Jurkat, Clone E6-1 (cell line): ENCODE measurements at regions not wholly inside any gene's neighbourhood (a gene's known extent, or its start where the extent isn't known, plus 50 kb on each side); places are given as distances from the start of the nearest gene placed in this dataset.
"Not testable (repeated sequence)": the region's sequence is repeated elsewhere in the genome, so short reads cannot be mapped to it uniquely, and the experiment has no call there.

Source experiments
- DNase-seq: peaks from one replicate; pipeline ENCODE4 v3.0.0-alpha.2; 2011; ENCODE audit warnings: low read depth, low spot score
- H3K4me3 ChIP-seq: 2 replicates; pipeline ENCODE4 v1.5.1; 2011; ENCODE audit warnings: mild to moderate bottlenecking, low read length, control low read depth, moderate library complexity

DNA sequence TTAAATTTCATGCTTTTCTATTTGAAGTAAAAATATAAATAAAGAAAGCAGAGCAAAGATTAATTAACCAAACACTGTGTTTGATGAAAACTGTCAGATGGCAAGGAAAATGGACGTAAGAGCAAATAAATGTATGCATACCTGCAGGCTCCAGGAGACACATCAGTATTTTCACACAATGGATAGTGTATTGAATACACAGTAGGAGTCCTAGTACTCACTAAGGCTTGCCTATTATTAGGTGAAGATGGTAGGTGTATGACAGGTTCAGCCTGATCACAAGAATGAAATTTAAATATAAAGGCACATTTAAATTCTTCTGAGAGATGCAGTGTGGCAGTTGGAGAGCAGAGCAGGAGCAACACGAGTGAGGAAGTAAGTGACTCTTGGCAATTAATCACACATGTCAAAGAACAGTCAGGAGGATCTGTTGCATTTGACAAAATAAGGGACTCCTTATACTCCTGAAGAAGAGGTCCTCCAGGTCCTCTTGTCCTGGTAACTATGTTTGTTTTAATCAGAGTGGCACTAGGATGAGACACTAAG lies 106.0 kb upstream of the NDST4 start:
- H3K4me3 ChIP-seq = no peak overlapping the region
- no peak for DNase-seq

DNA sequence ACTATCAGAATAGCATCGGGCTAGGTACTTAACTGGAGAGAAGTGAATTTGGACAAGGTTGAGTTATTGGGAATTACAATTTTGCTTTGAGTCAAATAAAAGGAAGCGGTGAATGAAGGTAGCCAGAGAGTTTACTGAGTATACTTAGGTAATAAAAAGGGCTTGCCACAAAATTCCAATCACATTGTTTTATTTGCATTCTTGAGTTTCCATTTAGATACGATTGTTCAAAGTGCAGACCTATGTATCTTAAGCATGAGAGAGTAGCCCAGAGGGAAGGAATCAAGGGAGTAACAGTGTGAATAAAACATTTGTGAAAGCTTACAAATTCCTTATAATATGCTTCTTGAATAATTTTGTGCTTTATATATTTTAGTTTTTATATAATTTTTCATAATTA lies 102.5 kb upstream of the NDST4 start:
- no peak overlapping the region for H3K4me3 ChIP-seq
- DNase-seq = no peak

DNA sequence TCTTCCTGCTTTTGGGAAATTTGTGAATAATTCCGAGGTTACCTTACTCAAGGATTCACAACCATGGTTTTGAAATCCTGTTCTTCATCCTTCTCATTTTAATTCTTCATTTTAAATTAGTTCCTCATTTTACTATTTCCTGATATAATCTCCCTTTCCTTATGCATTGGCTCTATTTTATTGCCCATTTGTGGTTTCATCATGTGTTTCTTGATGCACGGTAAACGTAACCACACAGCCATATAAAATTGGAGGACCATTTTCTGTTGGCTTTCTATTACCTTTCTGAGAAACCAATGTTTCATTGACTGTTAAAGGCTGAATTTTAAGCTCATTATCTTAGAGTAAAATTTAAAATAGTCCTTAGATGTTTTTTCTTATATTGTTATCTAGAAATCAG lies 100.3 kb upstream of the NDST4 start:
- H3K4me3 ChIP-seq = no peak overlapping the region
- DNase-seq = no peak

DNA sequence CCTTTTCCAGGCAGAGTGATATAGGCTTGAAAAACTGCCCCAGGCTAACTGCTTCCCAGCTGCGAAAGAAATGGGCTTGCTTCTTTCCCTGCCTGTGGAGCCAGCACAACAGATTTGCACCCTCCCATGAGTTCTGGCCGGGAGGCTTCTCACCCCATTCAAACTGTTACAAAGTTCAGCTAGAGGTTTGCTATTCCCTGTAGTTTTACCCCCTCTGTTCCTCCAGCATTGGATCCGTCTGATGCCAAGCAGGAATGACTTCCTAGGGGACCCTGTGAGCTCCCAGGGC lies 87.6 kb upstream of the NDST4 start:
- no peak for DNase-seq
- no peak overlapping the region for H3K4me3 ChIP-seq

DNA sequence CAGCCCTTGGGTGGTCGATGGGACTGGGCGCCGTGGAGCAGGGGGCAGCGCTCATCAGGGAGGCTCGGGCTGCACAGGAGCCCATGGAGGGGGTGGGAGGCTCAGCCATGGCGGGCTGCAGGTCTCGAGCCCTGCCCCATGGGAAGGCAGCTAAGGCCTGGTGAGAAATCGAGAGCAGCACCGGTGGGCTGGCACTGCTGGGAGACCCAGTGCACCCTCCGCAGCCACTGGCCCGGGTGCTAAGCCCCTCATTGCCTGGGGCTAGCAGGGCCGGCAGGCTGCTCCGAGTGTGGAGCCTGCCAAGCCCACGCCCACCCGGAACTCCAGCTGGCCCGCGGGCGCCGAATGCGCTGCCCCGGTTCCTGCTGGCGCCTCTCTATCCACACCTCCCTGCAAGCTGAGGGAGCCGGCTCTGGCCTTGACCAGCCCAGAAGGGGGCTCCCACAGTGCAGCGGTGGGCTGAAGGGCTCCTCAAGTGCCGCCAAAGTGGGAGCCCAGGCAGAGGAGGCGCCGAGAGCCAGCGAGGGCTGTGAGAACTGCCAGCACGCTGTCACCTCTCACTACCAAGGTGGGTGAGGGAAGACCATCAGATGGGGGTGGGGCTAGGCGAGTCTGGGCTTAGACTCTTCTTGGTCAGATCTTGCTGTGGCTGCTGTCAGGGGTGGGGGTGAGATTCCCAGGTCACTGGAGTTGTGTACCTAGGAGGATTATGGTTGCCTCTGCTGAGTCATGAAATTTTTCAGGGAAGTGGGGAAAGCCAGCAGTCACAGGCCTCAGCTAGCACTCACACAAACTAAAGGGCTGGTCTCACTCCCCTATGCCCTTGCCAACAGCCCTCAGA lies 87.0 kb upstream of the NDST4 start:
- DNase-seq = not testable (repeated sequence)

DNA sequence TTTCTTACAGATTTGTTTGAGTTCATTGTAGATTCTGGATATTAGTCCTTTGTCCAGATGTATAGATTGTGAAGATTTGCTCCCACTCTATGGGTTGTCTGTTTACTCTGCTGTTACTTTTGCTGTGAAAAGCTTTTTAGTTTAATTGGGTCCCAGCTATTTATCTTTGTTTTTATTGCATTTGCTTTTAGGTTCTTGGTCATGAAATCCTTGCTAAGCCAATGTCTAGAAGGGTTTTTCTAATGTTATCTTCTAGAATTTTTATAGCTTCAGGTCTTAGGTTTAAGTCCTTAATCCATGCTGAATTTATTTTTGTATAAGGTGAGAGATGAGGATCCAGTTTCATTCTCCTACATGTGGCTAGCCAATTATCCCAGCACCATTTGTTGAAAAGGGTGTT lies 81.2 kb upstream of the NDST4 start:
- not testable (repeated sequence) for DNase-seq

More for the DNA sequence above, 87.0 kb upstream of the NDST4 start:
- H3K4me3 ChIP-seq = not testable (repeated sequence)

DNA sequence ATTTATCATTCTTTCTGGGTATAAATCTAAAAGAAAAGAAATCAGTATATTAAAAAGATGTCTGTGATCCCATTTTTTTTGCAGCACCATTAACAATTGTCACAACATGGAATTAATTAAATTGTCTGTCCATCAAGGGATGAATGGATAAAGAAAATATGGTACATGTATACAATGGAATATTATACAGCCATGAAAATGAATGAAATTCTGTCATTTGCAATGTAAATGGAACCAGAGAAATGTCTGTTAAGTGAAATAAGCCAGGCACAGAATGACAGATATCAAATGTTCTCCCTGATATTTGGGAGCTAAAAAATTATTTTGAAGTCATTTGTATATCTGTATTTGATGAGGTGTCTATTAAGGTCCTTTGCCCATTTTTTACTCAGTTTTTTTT lies 77.1 kb upstream of the NDST4 start:
- DNase-seq = no peak
- H3K4me3 ChIP-seq = no peak overlapping the region

More for the DNA sequence above, 81.2 kb upstream of the NDST4 start:
- not testable (repeated sequence) for H3K4me3 ChIP-seq

DNA sequence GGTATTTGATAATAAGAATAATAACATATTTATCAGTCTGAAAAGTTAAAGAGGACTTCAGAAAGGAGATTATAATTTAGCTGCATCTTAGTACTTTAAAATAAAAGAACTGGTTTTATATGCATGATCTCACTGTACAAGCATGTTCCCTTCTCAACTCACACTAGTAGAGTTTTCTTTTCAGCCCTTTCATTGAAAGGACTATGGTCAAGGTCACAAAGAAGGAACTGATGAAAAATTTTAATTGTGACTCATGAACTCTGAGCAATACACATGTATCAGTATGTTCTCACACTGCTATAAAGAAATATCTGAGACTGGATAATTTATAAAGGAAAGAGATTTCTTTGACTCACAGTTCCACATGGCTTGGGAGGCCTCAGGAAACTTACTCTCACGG lies 73.7 kb upstream of the NDST4 start:
- DNase-seq = no peak
- H3K4me3 ChIP-seq = no peak overlapping the region

DNA sequence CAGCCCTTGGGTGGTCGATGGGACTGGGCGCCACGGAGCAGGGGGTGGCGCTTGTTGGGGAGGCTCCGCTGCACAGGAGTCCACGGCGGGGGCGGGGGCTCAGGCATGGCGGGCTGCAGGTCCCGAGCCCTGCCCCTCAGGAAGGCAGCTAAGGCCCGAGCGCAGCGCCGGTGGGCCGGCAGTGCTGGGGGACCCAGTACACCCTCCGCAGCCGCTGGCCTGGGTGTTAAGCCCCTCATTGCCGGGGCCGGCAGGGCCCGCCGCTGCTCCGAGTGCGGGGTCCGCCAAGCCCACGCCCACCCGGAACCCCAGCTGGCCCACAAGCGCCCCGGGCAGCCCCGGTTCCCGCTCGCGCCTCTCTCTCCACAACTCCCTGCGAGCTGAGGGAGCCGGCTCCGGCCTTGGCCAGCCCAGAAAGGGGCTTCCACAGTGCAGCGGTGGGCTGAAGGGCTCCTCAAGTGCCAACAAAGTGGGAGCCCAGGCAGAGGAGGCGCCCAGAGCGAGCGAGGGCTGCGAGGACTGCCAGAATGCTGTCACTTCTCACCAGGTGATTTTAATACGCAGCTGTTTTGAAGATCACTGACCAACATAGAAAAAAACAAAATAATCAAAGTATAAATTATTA lies 66.1 kb upstream of the NDST4 start:
- DNase-seq, H3K4me3 ChIP-seq: not testable (repeated sequence)

DNA sequence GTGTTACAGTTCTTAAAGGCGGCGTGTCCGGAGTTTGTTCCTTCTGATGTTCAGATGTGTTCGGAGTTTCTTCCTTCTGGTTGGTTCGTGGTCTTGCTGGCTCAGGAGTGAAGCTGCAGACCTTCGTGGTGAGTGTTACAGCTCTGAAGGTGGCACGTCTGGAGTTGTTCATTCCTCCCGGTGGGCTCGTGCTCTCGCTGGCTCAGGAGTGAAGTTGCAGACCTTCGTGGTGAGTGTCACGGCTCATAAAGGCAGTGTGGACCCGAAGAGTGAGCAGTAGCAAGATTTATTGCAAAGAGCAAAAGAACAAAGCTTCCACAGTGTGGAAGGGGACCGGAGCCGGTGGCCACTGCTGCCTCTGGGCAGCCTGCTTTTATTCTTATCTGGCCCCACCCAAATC lies 65.3 kb upstream of the NDST4 start:
- not testable (repeated sequence) for DNase-seq, H3K4me3 ChIP-seq

DNA sequence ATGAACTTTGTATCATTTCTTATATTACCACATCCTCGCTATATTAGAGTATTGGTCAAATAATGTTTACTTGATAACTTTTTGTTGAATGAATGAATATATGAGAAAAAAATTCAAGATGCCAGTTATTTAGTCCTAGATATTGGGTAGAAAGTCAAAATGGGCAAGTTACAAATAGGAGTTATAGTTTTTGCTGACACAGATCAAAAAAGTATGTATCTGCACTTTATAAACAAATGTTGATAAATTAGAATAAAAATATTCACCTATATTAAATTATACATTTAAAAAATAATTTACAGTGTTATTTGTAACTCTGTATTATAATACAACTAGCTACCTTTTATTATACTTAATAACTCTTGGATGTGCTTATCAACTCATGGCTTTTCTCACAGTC lies 57.8 kb upstream of the NDST4 start:
- DNase-seq = no peak
- no peak overlapping the region for H3K4me3 ChIP-seq

DNA sequence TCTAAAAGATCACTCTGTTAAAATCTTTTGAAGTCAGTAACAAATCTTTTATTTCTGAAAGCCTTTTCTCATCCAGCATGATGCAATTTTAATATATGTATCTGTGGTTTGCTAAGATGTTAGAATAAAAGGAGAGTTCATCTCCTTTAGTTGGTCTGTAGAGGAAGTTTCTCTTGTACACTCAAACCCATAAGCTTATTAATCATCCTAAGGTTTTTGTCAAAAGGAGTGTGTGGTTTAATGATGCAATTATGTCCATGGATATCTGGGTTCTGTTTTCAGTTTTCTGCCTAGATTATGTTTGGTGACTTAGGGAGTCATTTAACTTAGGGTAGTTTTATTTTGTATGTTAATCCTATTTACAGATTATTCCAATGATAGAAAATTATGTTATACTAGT lies 52.1 kb upstream of the NDST4 start:
- H3K4me3 ChIP-seq = no peak overlapping the region
- no peak for DNase-seq
